ENCODE measurements at regions not wholly inside any gene's neighbourhood (a gene's known extent, or its start where the extent isn't known, plus 50 kb on each side); places are given as distances from the start of the nearest gene placed in this dataset.
"Not testable (repeated sequence)": the region's sequence is repeated elsewhere in the genome, so short reads cannot be mapped to it uniquely, and the experiment has no call there.

DNA sequence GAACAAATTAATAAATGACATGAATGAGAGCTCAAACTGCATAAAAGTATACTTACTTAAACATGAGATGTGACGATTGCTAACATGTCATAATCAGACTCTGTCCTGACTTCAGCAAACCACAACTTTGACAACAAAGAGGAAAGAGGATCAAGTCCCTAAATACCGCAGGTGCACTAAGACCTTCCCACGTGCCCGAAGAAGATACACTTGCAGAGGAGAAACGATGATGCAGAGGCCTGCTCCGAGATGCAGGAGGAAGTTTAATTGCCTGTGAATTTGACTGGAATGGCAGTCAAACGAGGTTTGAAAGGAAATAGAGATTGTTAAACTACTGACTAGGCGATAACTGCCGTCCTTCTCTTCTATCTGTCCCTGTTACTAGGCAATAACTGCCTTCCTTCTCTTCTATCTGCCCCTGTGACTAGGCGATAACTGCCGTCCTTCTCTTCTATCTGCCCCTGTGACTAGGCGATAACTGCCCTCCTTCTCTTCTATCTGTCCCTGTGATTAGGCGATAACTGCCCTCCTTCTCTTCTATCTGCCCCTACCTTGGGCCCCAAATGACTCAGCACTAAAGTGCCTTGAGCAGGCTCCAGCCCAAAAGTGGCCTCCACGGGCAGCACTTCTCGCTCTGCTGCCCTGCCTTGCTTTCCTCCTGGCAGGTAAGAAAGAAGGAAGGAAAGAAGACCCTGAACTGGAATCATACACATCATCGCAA, 2226.0 kb upstream of the DEFB115 start:
- H3K4me2 ChIP-seq; H3K36me3 Mint-ChIP-seq; H3K27ac Mint-ChIP-seq; H3K27me3 Mint-ChIP-seq (ENCODE audit: insufficient read depth, low read depth); H3K27ac ChIP-seq; H3K4me1 Mint-ChIP-seq; H3F3A ChIP-seq (ENCODE audit: low read depth); H3K9ac ChIP-seq; H3K9me3 ChIP-seq (ENCODE audit: low read depth); H3K36me3 ChIP-seq; H4K20me1 ChIP-seq (ENCODE audit: low read depth); H3K27me3 ChIP-seq; DNase-seq (ENCODE audit: low spot score); H3K4me3 Mint-ChIP-seq; H3K4me1 ChIP-seq; H3K4me3 ChIP-seq; H3K79me2 ChIP-seq (ENCODE audit: low read depth); H2AFZ ChIP-seq (replicated peaks): not testable (repeated sequence)
- H3K9me3 Mint-ChIP-seq: peaks cover 44% of the 10 kb centered on the region

DNA sequence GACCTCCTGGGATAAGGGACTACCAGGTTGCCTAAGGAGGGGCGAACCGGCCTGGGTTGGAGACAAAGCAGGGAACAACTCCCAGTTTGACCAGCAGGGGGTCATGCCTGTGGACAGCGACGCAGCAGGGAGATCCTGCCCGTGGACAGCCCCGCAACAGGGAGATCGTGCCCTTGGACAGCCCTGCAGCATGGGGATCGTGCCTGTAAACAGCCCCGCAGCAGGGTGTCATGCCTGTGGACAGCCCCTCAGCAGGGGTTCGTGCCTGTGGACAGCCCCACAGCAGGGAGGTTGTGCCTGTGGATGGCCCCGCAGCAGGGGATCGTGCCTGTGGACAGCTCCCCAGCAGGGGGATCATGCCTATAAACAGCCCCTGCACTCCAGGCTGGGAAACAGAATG, 2213.2 kb upstream of the DEFB115 start:
- not testable (repeated sequence) for H3K4me1 Mint-ChIP-seq; H3K27me3 Mint-ChIP-seq (ENCODE audit: insufficient read depth, low read depth); H3K9ac ChIP-seq; H3K36me3 Mint-ChIP-seq; H3K27ac ChIP-seq; H3K27ac Mint-ChIP-seq; H3K36me3 ChIP-seq; H3K4me2 ChIP-seq; H3K4me3 ChIP-seq; H4K20me1 ChIP-seq (ENCODE audit: low read depth); H3K4me3 Mint-ChIP-seq; H2AFZ ChIP-seq (replicated peaks); DNase-seq (ENCODE audit: low spot score); H3K79me2 ChIP-seq (ENCODE audit: low read depth); H3K4me1 ChIP-seq; H3F3A ChIP-seq (ENCODE audit: low read depth); H3K27me3 ChIP-seq
- H3K9me3 ChIP-seq (ENCODE audit: low read depth): peaks cover 12% of the 10 kb centered on the region
- peaks cover 43% of the 10 kb centered on the region for H3K9me3 Mint-ChIP-seq

DNA sequence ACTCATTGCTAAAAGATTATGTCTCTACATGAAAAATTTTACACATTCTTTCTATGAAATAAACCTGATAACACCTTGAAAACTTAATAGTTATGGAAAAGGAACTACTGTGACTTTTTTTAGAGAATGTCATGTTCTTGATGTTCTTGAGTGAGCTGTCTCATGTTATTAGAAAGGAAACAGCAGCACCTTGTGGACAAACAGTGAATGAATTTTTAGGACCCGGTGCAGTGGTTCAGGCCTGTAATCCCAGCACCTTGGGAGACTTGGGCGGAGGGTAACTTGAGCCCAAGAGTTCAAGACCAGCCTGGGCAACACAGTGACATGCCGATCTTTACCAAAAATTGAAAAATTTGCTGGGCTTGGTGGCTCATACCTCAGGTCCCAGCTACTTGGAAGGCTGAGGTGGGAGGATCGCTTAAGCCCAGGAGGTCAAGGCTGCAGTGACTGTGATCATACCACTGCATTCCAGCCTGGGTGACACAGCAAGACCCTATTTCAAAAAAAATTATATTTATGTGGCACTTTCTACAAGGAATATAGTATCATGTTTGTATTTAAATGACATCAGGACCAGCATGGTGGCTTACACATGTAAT, 2207.4 kb upstream of the DEFB115 start:
- H3K27ac Mint-ChIP-seq; H3K4me1 Mint-ChIP-seq; H3K79me2 ChIP-seq (ENCODE audit: low read depth); H3K36me3 ChIP-seq; DNase-seq (ENCODE audit: low spot score); H3K36me3 Mint-ChIP-seq; H4K20me1 ChIP-seq (ENCODE audit: low read depth); H3K4me3 ChIP-seq; H3F3A ChIP-seq (ENCODE audit: low read depth); H3K4me2 ChIP-seq; H3K4me1 ChIP-seq; H3K4me3 Mint-ChIP-seq; H2AFZ ChIP-seq (replicated peaks); H3K27me3 ChIP-seq; H3K27me3 Mint-ChIP-seq (ENCODE audit: insufficient read depth, low read depth); H3K27ac ChIP-seq; H3K9ac ChIP-seq: not testable (repeated sequence)
- H3K9me3 ChIP-seq (ENCODE audit: low read depth): peaks cover 14% of the 10 kb centered on the region
- H3K9me3 Mint-ChIP-seq: peaks cover 46% of the 10 kb centered on the region

- not testable (repeated sequence) for H3K4me3 ChIP-seq; H3K36me3 Mint-ChIP-seq; H4K20me1 ChIP-seq (ENCODE audit: low read depth); H3K27me3 Mint-ChIP-seq (ENCODE audit: insufficient read depth, low read depth); H3K79me2 ChIP-seq (ENCODE audit: low read depth); H3K27ac ChIP-seq; H3F3A ChIP-seq (ENCODE audit: low read depth); H3K9ac ChIP-seq; H3K36me3 ChIP-seq; H3K4me1 ChIP-seq; H3K27me3 ChIP-seq; H3K4me1 Mint-ChIP-seq; H3K27ac Mint-ChIP-seq; DNase-seq (ENCODE audit: low spot score); H3K4me2 ChIP-seq; H2AFZ ChIP-seq (replicated peaks); H3K4me3 Mint-ChIP-seq
- H3K9me3 Mint-ChIP-seq: peaks cover 53% of the 10 kb centered on the region
- TF ChIP-seq CTCF (IDR thresholded peaks at IDR 0.05): peak; percentile 41
- H3K9me3 ChIP-seq (ENCODE audit: low read depth): peaks cover 22% of the 10 kb centered on the region
These were observed 2199.5 kb upstream of the DEFB115 start for GRCh38 chr20:29057866-29058484.

- H3K9me3 ChIP-seq (ENCODE audit: low read depth): peaks cover 26% of the 10 kb centered on the region
These were observed 2195.0 kb upstream of the DEFB115 start for GRCh38 chr20:29062451-29062850.

DNA sequence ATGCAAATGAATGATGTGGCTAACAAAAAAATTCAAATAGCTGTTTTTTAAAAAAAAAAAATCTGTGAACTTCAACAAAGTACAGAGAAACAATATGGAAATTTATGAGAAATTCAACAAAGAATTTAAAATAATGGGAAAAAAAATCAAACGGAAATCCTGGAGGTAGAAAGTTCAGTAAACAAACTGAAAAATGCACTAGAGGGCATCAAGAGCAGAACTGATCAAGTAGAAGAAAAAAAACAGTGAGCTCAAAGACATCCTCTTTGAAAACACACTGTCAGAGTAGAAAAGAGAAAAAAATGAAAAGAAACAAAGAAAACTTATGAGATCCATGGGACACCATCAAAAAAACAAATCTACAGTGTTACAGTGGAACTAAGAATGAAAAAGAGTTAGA, 2191.1 kb upstream of the DEFB115 start:
- not testable (repeated sequence) for H3K27ac ChIP-seq; DNase-seq (ENCODE audit: low spot score); H3K4me2 ChIP-seq; H3K36me3 Mint-ChIP-seq; H3K4me3 Mint-ChIP-seq; H3K27me3 Mint-ChIP-seq (ENCODE audit: insufficient read depth, low read depth); H3K27me3 ChIP-seq; H3K4me3 ChIP-seq; H3K4me1 ChIP-seq; H3F3A ChIP-seq (ENCODE audit: low read depth); H3K4me1 Mint-ChIP-seq; H3K36me3 ChIP-seq; H2AFZ ChIP-seq (replicated peaks); H4K20me1 ChIP-seq (ENCODE audit: low read depth); H3K79me2 ChIP-seq (ENCODE audit: low read depth); H3K9ac ChIP-seq; H3K27ac Mint-ChIP-seq
- H3K9me3 Mint-ChIP-seq: peaks cover 34% of the 10 kb centered on the region
- peaks cover 14% of the 10 kb centered on the region for H3K9me3 ChIP-seq (ENCODE audit: low read depth)

More at GRCh38 chr20:29062451-29062850, 2195.0 kb upstream of the DEFB115 start:
- not testable (repeated sequence) for H3K4me2 ChIP-seq; H3K4me3 ChIP-seq; H4K20me1 ChIP-seq (ENCODE audit: low read depth); H3K27me3 ChIP-seq; DNase-seq (ENCODE audit: low spot score); H3F3A ChIP-seq (ENCODE audit: low read depth); H3K4me3 Mint-ChIP-seq; H3K9ac ChIP-seq; H3K4me1 ChIP-seq; H2AFZ ChIP-seq (replicated peaks); H3K79me2 ChIP-seq (ENCODE audit: low read depth); H3K27ac Mint-ChIP-seq; H3K36me3 Mint-ChIP-seq; H3K36me3 ChIP-seq; H3K4me1 Mint-ChIP-seq; H3K27ac ChIP-seq; H3K27me3 Mint-ChIP-seq (ENCODE audit: insufficient read depth, low read depth)
- peaks cover 52% of the 10 kb centered on the region for H3K9me3 Mint-ChIP-seq

- peaks cover 24% of the 10 kb centered on the region for H3K9me3 Mint-ChIP-seq
- H3K36me3 Mint-ChIP-seq; H3K4me2 ChIP-seq; H3K27ac ChIP-seq; H4K20me1 ChIP-seq (ENCODE audit: low read depth); H3K4me1 Mint-ChIP-seq; DNase-seq (ENCODE audit: low spot score); H3K4me1 ChIP-seq; H3K27ac Mint-ChIP-seq; H3K4me3 ChIP-seq; H3K27me3 ChIP-seq; H2AFZ ChIP-seq (replicated peaks); H3F3A ChIP-seq (ENCODE audit: low read depth); H3K36me3 ChIP-seq; H3K4me3 Mint-ChIP-seq; H3K27me3 Mint-ChIP-seq (ENCODE audit: insufficient read depth, low read depth); H3K9ac ChIP-seq; H3K79me2 ChIP-seq (ENCODE audit: low read depth): not testable (repeated sequence)
- H3K9me3 ChIP-seq (ENCODE audit: low read depth): peaks cover 12% of the 10 kb centered on the region
These were observed 2183.8 kb upstream of the DEFB115 start for GRCh38 chr20:29073640-29074039.
